ENCODE measurements at regions not wholly inside any gene's neighbourhood (a gene's known extent, or its start where the extent isn't known, plus 50 kb on each side); places are given as distances from the start of the nearest gene placed in this dataset.

GRCh38 chr3:59426821-59427565 is 377.2 kb upstream of the CFAP20DC start:
- WGBS (ENCODE audit: low lambda C conversion rate, missing lambda C conversion rate), result 88% methylated on average over 10 of the region's 10 CpGs
- no peaks in the 10 kb centered on the region for H4K20me1 ChIP-seq (ENCODE audit: insufficient read depth, poor library complexity, severe bottlenecking)
- no peak for DNase-seq (ENCODE audit: low spot score)
- no peak overlapping the region for H3K4me3 ChIP-seq
- no peak overlapping the region for H3K4me2 ChIP-seq
- H3K27ac ChIP-seq, result no peak overlapping the region
- no peak for TF ChIP-seq EZH2phosphoT487 (IDR thresholded peaks at IDR 0.05; ENCODE audit: low read depth, severe bottlenecking, unreplicated experiment)
- no peak for TF ChIP-seq CTCF (IDR thresholded peaks at IDR 0.05; ENCODE audit: poor library complexity)
- no peak for TF ChIP-seq EZH2 (IDR thresholded peaks at IDR 0.05; ENCODE audit: borderline replicate concordance)
- H3K27me3 ChIP-seq, result peaks cover 3% of the 10 kb centered on the region
- no peak overlapping the region for H2AFZ ChIP-seq
- no peaks in the 10 kb centered on the region for H3K79me2 ChIP-seq
- peaks cover 5% of the 10 kb centered on the region for H3K4me1 ChIP-seq (ENCODE audit: insufficient read depth)
- H3K9me2 ChIP-seq (replicated peaks; ENCODE audit: insufficient read depth), result no peaks in the 10 kb centered on the region
- no peaks in the 10 kb centered on the region for H3K9me3 ChIP-seq (ENCODE audit: low read depth)
- no peaks in the 10 kb centered on the region for H3K36me3 ChIP-seq (replicated peaks; ENCODE audit: insufficient read depth, low read depth)

GRCh38 chr3:59425942-59426341 is 376.1 kb upstream of the CFAP20DC start:
- Histone ChIP-seq H3K36me3 (replicated peaks; ENCODE audit: insufficient read depth, low read depth) (no peaks in the 10 kb centered on the region), H4K20me1 (ENCODE audit: insufficient read depth, poor library complexity, severe bottlenecking) (no peaks in the 10 kb centered on the region), H3K9me2 (replicated peaks; ENCODE audit: insufficient read depth) (no peaks in the 10 kb centered on the region), H2AFZ (no peak overlapping the region), H3K27me3 (peaks cover 3% of the 10 kb centered on the region), H3K79me2 (no peaks in the 10 kb centered on the region), H3K4me3 (no peak overlapping the region), H3K9me3 (ENCODE audit: low read depth) (no peaks in the 10 kb centered on the region), H3K27ac (peak overlapping the region; percentile 32), H3K4me2 (peak overlapping the region; percentile 17), H3K4me1 (ENCODE audit: insufficient read depth) (peaks cover 5% of the 10 kb centered on the region)
- no peak for TF ChIP-seq EZH2phosphoT487 (IDR thresholded peaks at IDR 0.05; ENCODE audit: low read depth, severe bottlenecking, unreplicated experiment)
- TF ChIP-seq CTCF (IDR thresholded peaks at IDR 0.05; ENCODE audit: poor library complexity), result no peak
- TF ChIP-seq EZH2 (IDR thresholded peaks at IDR 0.05; ENCODE audit: borderline replicate concordance), result no peak
- DNase-seq (ENCODE audit: low spot score), result no peak
- WGBS (ENCODE audit: low lambda C conversion rate, missing lambda C conversion rate), result 80% methylated on average over 5 of the region's 5 CpGs

- H3K27ac ChIP-seq, result peak overlapping the region; percentile 55
- peak; percentile 49 for DNase-seq (ENCODE audit: low spot score)
- H3K9me3 ChIP-seq (ENCODE audit: low read depth), result no peaks in the 10 kb centered on the region
- no peaks in the 10 kb centered on the region for H3K9me2 ChIP-seq (replicated peaks; ENCODE audit: insufficient read depth)
- H3K4me1 ChIP-seq (ENCODE audit: insufficient read depth), result peaks cover 5% of the 10 kb centered on the region
- H2AFZ ChIP-seq, result no peak overlapping the region
- TF ChIP-seq CTCF (IDR thresholded peaks at IDR 0.05; ENCODE audit: poor library complexity) (no peak), EZH2 (IDR thresholded peaks at IDR 0.05; ENCODE audit: borderline replicate concordance) (no peak), EZH2phosphoT487 (IDR thresholded peaks at IDR 0.05; ENCODE audit: low read depth, severe bottlenecking, unreplicated experiment) (no peak)
- no peaks in the 10 kb centered on the region for H3K79me2 ChIP-seq
- no peaks in the 10 kb centered on the region for H4K20me1 ChIP-seq (ENCODE audit: insufficient read depth, poor library complexity, severe bottlenecking)
- WGBS (ENCODE audit: low lambda C conversion rate, missing lambda C conversion rate), result 30% methylated on average over 8 of the region's 8 CpGs
- H3K36me3 ChIP-seq (replicated peaks; ENCODE audit: insufficient read depth, low read depth), result no peaks in the 10 kb centered on the region
- H3K27me3 ChIP-seq, result peaks cover 3% of the 10 kb centered on the region
- H3K4me3 ChIP-seq, result no peak overlapping the region
- peak overlapping the region; percentile 17 for H3K4me2 ChIP-seq
Observed at GRCh38 chr3:59425371-59425770, 375.5 kb upstream of the CFAP20DC start.

Measured in hepatocyte (in vitro differentiated cells).